ENCODE measurements at regions not wholly inside any gene's neighbourhood (a gene's known extent, or its start where the extent isn't known, plus 50 kb on each side); places are given as distances from the start of the nearest gene placed in this dataset.

- BruUV-seq (replicated peaks): no TSS peak
- POLR2A ChIA-PET: no interaction called here
- FAIRE-seq: no peak
Measured at GRCh38 chr5:89735082-89735481, 674.5 kb downstream of the CETN3 start.

DNA sequence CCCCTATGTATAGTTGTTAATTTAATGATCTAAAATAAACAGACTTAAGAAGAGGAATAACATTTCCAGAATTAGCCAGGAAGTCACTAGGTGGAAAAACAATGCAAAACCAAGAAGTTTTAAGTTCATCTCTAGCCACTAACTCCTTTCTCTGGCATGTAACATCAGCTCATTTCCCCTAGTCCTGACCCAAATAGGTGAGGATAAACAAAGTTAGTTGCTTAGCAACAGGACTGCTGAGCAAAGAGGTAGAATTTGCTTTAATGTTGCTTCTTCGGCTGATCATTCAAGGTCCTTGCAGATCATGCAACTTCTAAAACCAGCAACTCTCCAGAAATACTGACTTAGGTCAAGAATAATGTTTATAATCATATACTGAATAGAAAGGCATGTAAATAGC, 675.8 kb downstream of the CETN3 start:
- Histone ChIP-seq H3K36me3 (ENCODE audit: control insufficient read depth in 2 of 2, extremely low read depth in 1 of 2, insufficient read depth in 2 of 2, low read length in 2 of 2) (no peaks in the 10 kb centered on the region), H2AFZ (ENCODE audit: low read depth, low read length) (no peak overlapping the region), H3K9me3 (replicated peaks; ENCODE audit: control insufficient read depth, insufficient read depth, low read length) (no peaks in the 10 kb centered on the region), H3K4me2 (ENCODE audit: insufficient read depth, low read length) (no peak overlapping the region), H3K4me3 (replicated peaks in 1 of 3; ENCODE audit: insufficient read depth in 1 of 3, low read depth in 1 of 3, low read length in 3 of 3) (no peak overlapping the region), H3K9me1 (replicated peaks; ENCODE audit: control insufficient read depth, extremely low read depth, insufficient read depth, low read length) (no peaks in the 10 kb centered on the region), H3K27me3 (ENCODE audit: control insufficient read depth in 2 of 2, insufficient read depth in 2 of 2, low read length in 2 of 2) (no peaks in the 10 kb centered on the region), H3K9ac (replicated peaks; ENCODE audit: extremely low read depth, insufficient read depth, low read length) (no peak overlapping the region), H3K27ac (ENCODE audit: insufficient read depth, low read depth, low read length) (no peak overlapping the region), H4K20me1 (replicated peaks; ENCODE audit: control insufficient read depth, extremely low read depth, insufficient read depth, low read length) (no peaks in the 10 kb centered on the region), H3K4me1 (ENCODE audit: control insufficient read depth, extremely low read depth, insufficient read depth, low read length) (no peaks in the 10 kb centered on the region), H3K79me2 (ENCODE audit: control insufficient read depth, insufficient read depth, low read length) (no peaks in the 10 kb centered on the region)
- no TSS peak for BruUV-seq (replicated peaks)
- dilution Hi-C loops (cut with MboI; ENCODE audit: extremely low pct_ligation_motif_present, low sequenced_read_pairs): no loop called here
- CTCF ChIA-PET: no interaction called here
- TF ChIP-seq POLR2AphosphoS5 (IDR thresholded peaks at IDR 0.05; ENCODE audit: insufficient read depth, low read depth, low read length) (no peak), JUN (IDR thresholded peaks at IDR 0.05; ENCODE audit: borderline replicate concordance, insufficient read depth, insufficient read length, low read depth) (no peak), MYC (IDR thresholded peaks at IDR 0.05; ENCODE audit: low read depth, low read length) (no peak), FOS (IDR thresholded peaks at IDR 0.05; ENCODE audit: borderline replicate concordance, insufficient read depth, low read length) (no peak), POLR2A (IDR thresholded peaks at IDR 0.05; ENCODE audit: low read depth, low read length) (no peak)
- TF ChIP-seq, protein P1, sequence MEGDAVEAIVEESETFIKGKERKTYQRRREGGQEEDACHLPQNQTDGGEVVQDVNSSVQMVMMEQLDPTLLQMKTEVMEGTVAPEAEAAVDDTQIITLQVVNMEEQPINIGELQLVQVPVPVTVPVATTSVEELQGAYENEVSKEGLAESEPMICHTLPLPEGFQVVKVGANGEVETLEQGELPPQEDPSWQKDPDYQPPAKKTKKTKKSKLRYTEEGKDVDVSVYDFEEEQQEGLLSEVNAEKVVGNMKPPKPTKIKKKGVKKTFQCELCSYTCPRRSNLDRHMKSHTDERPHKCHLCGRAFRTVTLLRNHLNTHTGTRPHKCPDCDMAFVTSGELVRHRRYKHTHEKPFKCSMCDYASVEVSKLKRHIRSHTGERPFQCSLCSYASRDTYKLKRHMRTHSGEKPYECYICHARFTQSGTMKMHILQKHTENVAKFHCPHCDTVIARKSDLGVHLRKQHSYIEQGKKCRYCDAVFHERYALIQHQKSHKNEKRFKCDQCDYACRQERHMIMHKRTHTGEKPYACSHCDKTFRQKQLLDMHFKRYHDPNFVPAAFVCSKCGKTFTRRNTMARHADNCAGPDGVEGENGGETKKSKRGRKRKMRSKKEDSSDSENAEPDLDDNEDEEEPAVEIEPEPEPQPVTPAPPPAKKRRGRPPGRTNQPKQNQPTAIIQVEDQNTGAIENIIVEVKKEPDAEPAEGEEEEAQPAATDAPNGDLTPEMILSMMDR (IDR thresholded peaks at IDR 0.05; ENCODE audit: extremely low read depth in 1 of 2, insufficient read depth in 1 of 2, low read depth in 1 of 2, low read length in 2 of 2): no peak
- intact Hi-C loops (cut with micrococcal nuclease): loop anchor here (5.0 kb wide), 1 partner anchor 1006 kb away; no protein-coding TSS in a partner anchor
- FAIRE-seq (no peak), DNase-seq (ENCODE audit: low read depth, low spot score) (no peak)
- POLR2A ChIA-PET: no interaction called here

More at GRCh38 chr5:89735082-89735481, 674.5 kb downstream of the CETN3 start:
- H3K79me2 ChIP-seq (ENCODE audit: control insufficient read depth, insufficient read depth, low read length): no peaks in the 10 kb centered on the region
- CTCF ChIA-PET: no interaction called here
- H3K27ac ChIP-seq (ENCODE audit: insufficient read depth, low read depth, low read length): no peak overlapping the region
- H4K20me1 ChIP-seq (replicated peaks; ENCODE audit: control insufficient read depth, extremely low read depth, insufficient read depth, low read length): no peaks in the 10 kb centered on the region
- no peak overlapping the region for H3K4me2 ChIP-seq (ENCODE audit: insufficient read depth, low read length)
- no peaks in the 10 kb centered on the region for H3K27me3 ChIP-seq (ENCODE audit: control insufficient read depth in 2 of 2, insufficient read depth in 2 of 2, low read length in 2 of 2)
- intact Hi-C loops (cut with micrococcal nuclease) (no loop called here), dilution Hi-C loops (cut with MboI; ENCODE audit: extremely low pct_ligation_motif_present, low sequenced_read_pairs) (no loop called here)
- H3K4me3 ChIP-seq (replicated peaks in 1 of 3; ENCODE audit: insufficient read depth in 1 of 3, low read depth in 1 of 3, low read length in 3 of 3): no peak overlapping the region
- no peaks in the 10 kb centered on the region for H3K9me3 ChIP-seq (replicated peaks; ENCODE audit: control insufficient read depth, insufficient read depth, low read length)
- H3K9ac ChIP-seq (replicated peaks; ENCODE audit: extremely low read depth, insufficient read depth, low read length): no peak overlapping the region
- no peaks in the 10 kb centered on the region for H3K36me3 ChIP-seq (ENCODE audit: control insufficient read depth in 2 of 2, extremely low read depth in 1 of 2, insufficient read depth in 2 of 2, low read length in 2 of 2)
- H2AFZ ChIP-seq (ENCODE audit: low read depth, low read length): no peak overlapping the region
- no peak for DNase-seq (ENCODE audit: low read depth, low spot score)
- no peaks in the 10 kb centered on the region for H3K4me1 ChIP-seq (ENCODE audit: control insufficient read depth, extremely low read depth, insufficient read depth, low read length)
- TF ChIP-seq MYC (IDR thresholded peaks at IDR 0.05; ENCODE audit: low read depth, low read length) (no peak), POLR2AphosphoS5 (IDR thresholded peaks at IDR 0.05; ENCODE audit: insufficient read depth, low read depth, low read length) (no peak), GATA2 (IDR thresholded peaks at IDR 0.05; ENCODE audit: insufficient read depth, insufficient read length, low read depth, low read length) (no peak), MAX (IDR thresholded peaks at IDR 0.05; ENCODE audit: insufficient read depth, insufficient read length) (no peak), POLR2A (IDR thresholded peaks at IDR 0.05; ENCODE audit: low read depth, low read length) (no peak)
- TF ChIP-seq, protein P1 (IDR thresholded peaks at IDR 0.05; ENCODE audit: extremely low read depth in 1 of 2, insufficient read depth in 1 of 2, low read depth in 1 of 2, low read length in 2 of 2): no peak
- no peaks in the 10 kb centered on the region for H3K9me1 ChIP-seq (replicated peaks; ENCODE audit: control insufficient read depth, extremely low read depth, insufficient read depth, low read length)

Measured in endothelial cell of umbilical vein (primary cell).